Stimulated activated naive B cell treated with anti-CD40 and anti-IgM and Interleukin-4, amounts not matched to agents 10 μg/mL and 1 μg/mL and 100 μg/mL, for 72 hours (primary cell): ENCODE measurements at regions not wholly inside any gene's neighbourhood (a gene's known extent, or its start where the extent isn't known, plus 50 kb on each side); places are given as distances from the start of the nearest gene placed in this dataset.

ENCODE experiments used
- ATAC-seq, 2 donors: fragments of 150-1000 bp; cut with Tn5 transposase; replicated peaks; 2 replicates each; pipeline ENCODE4 v1.10.0; 2021; ENCODE audit warnings: moderate library complexity in 1 of 2
- DNase-seq: peaks from one replicate; pipeline ENCODE4 v3.0.0; 2021
- H3K27ac Mint-ChIP-seq: one replicate; pipeline ENCODE4 v1.8.0; 2022; ENCODE audit warnings: mild to moderate bottlenecking, mixed read lengths
- H3K27me3 Mint-ChIP-seq, 2 donors: one replicate each; pipeline ENCODE4 v1.8.0; 2022; ENCODE audit warnings: mixed read lengths in 2 of 2
- H3K36me3 Mint-ChIP-seq, 2 donors: one replicate each; pipeline ENCODE4 v1.8.0; 2022; ENCODE audit warnings: mixed read lengths in 2 of 2, mild to moderate bottlenecking in 1 of 2
- H3K4me1 Mint-ChIP-seq, 2 donors: one replicate each; pipeline ENCODE4 v1.8.0; 2022; ENCODE audit warnings: mixed read lengths in 2 of 2, mild to moderate bottlenecking in 1 of 2
- H3K4me3 Mint-ChIP-seq, 2 donors: one replicate each; pipeline ENCODE4 v1.8.0; 2022; ENCODE audit warnings: mild to moderate bottlenecking in 2 of 2, mixed read lengths in 2 of 2, moderate library complexity in 1 of 2
- H3K9me3 Mint-ChIP-seq, 2 donors: one replicate each; pipeline ENCODE4 v1.8.0; 2022; ENCODE audit warnings: mixed read lengths in 2 of 2, mild to moderate bottlenecking in 1 of 2

GRCh38 chr20:57082357-57082945 is 184.0 kb downstream of the BMP7 start:
- no peak overlapping the region for H3K27ac Mint-ChIP-seq
- ATAC-seq: no peak
- H3K4me1 Mint-ChIP-seq: no peaks in the 10 kb centered on the region
- no peak overlapping the region for H3K4me3 Mint-ChIP-seq
- H3K27me3 Mint-ChIP-seq: peaks cover 25 to 32% of the 10 kb centered on the region in 2 donors
- peaks cover 7 to 8% of the 10 kb centered on the region in 2 donors for H3K9me3 Mint-ChIP-seq
- no peaks in the 10 kb centered on the region for H3K36me3 Mint-ChIP-seq
- no peak for DNase-seq

GRCh38 chr20:57083072-57083471 is 183.4 kb downstream of the BMP7 start:
- no peak overlapping the region for H3K27ac Mint-ChIP-seq
- ATAC-seq: no peak
- H3K27me3 Mint-ChIP-seq: peaks cover 31 to 38% of the 10 kb centered on the region in 2 donors
- H3K4me1 Mint-ChIP-seq: no peaks in the 10 kb centered on the region
- peaks cover 4 to 11% of the 10 kb centered on the region in 2 donors for H3K9me3 Mint-ChIP-seq
- no peak for DNase-seq
- H3K4me3 Mint-ChIP-seq: no peak overlapping the region
- no peaks in the 10 kb centered on the region for H3K36me3 Mint-ChIP-seq

DNA sequence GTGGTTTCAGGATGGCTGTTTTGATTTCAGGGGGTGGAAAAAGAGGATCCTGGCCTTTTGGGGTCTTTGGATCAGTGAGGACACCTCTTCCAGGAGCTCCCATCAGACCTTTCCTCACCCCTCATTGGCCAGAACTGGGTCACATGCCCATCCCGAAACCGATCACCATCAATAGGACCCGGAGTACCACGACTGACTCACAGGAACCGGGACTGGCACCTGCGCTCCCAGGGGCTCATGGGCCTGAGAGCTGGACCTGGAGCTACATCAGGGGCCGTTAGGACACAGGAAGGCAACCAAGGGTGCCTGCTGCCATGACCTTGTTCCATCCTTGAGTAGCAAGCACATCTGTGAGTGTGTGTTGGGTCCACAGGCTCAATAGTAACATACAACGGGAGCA is 180.4 kb downstream of the BMP7 start:
- peaks cover under 1 to 8% of the 10 kb centered on the region in 2 donors for H3K4me1 Mint-ChIP-seq
- H3K36me3 Mint-ChIP-seq: peaks cover 0 to under 1% of the 10 kb centered on the region in 2 donors
- no peak for DNase-seq
- peaks cover 32 to 39% of the 10 kb centered on the region in 2 donors for H3K27me3 Mint-ChIP-seq
- ATAC-seq: no peak
- no peak overlapping the region for H3K27ac Mint-ChIP-seq
- peaks cover under 1 to 7% of the 10 kb centered on the region in 2 donors for H3K9me3 Mint-ChIP-seq
- no peak overlapping the region for H3K4me3 Mint-ChIP-seq

- ATAC-seq (no peak), DNase-seq (no peak)
- H3K27ac Mint-ChIP-seq: no peak overlapping the region
- H3K4me3 Mint-ChIP-seq: no peak overlapping the region
- peaks cover 4 to 10% of the 10 kb centered on the region in 2 donors for H3K9me3 Mint-ChIP-seq
- peaks cover 32 to 41% of the 10 kb centered on the region in 2 donors for H3K27me3 Mint-ChIP-seq
- peaks cover 1 to 3% of the 10 kb centered on the region in 2 donors for H3K36me3 Mint-ChIP-seq
- H3K4me1 Mint-ChIP-seq: peaks cover 8 to 18% of the 10 kb centered on the region in 2 donors
These were observed 179.3 kb downstream of the BMP7 start for GRCh38 chr20:57087102-57087501.

DNA sequence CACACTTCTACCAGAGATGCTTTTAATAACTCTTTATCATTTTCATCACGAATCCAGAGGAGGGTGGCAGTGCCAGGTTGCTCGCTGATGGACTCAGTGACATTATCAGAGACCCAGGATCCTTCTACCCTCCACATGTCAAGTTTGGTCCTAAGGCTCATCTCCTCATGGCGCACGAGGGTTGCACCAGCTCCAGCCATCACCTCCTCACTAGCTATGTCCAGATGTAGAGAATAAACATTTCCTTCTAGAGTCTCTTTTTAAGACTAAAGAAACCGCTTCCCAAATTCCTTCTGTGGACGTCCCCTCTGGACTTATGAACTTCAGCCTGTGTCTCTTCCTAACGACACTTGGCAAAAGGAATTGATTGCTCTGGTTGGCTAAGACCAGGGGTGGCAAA is 178.7 kb downstream of the BMP7 start:
- peaks cover 12 to 24% of the 10 kb centered on the region in 2 donors for H3K4me1 Mint-ChIP-seq
- peaks cover 34 to 41% of the 10 kb centered on the region in 2 donors for H3K27me3 Mint-ChIP-seq
- H3K9me3 Mint-ChIP-seq: peaks cover 4 to 9% of the 10 kb centered on the region in 2 donors
- H3K27ac Mint-ChIP-seq: no peak overlapping the region
- peaks cover 1 to 3% of the 10 kb centered on the region in 2 donors for H3K36me3 Mint-ChIP-seq
- H3K4me3 Mint-ChIP-seq: no peak overlapping the region
- no peak for ATAC-seq
- no peak for DNase-seq

DNA sequence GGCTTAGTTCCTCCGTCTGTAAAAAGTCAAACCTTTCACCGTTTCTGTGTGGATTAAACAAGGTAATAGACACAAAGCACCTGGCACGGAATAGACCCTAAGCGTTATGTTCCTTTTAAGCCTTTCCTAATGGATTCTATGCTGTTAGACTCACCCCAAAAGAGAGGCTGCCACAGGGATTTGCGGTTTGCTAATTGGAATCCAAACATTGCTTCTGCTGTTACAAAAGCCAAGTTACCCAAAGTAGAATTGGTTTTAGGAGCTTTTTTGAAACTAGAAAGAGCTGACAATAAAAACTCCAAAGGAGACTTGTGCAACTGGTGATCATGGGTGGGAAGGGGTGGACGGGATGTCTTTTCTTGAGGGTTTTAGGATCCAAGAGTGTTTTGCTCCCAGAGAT is 178.0 kb downstream of the BMP7 start:
- Mint-ChIP-seq H3K27ac (no peak overlapping the region), H3K27me3 (peaks cover 37 to 41% of the 10 kb centered on the region in 2 donors), H3K9me3 (peaks cover 4 to 7% of the 10 kb centered on the region in 2 donors), H3K36me3 (peaks cover 1 to 3% of the 10 kb centered on the region in 2 donors), H3K4me3 (no peak overlapping the region), H3K4me1 (peaks cover 12 to 24% of the 10 kb centered on the region in 2 donors)
- ATAC-seq (no peak), DNase-seq (no peak)

GRCh38 chr20:57089699-57090144 is 176.7 kb downstream of the BMP7 start:
- Mint-ChIP-seq H3K9me3 (peaks cover 4 to 7% of the 10 kb centered on the region in 2 donors), H3K27ac (no peak overlapping the region), H3K4me3 (no peak overlapping the region), H3K27me3 (peaks cover 41% of the 10 kb centered on the region in 2 donors), H3K4me1 (peaks cover 12 to 24% of the 10 kb centered on the region in 2 donors), H3K36me3 (peaks cover 1 to 3% of the 10 kb centered on the region in 2 donors)
- DNase-seq (peak; percentile 47), ATAC-seq (peak; percentile 83 to 87)

GRCh38 chr20:57090590-57091560 is 175.6 kb downstream of the BMP7 start:
- peaks cover 12 to 24% of the 10 kb centered on the region in 2 donors for H3K4me1 Mint-ChIP-seq
- DNase-seq (no peak), ATAC-seq (no peak)
- peaks cover 4 to 7% of the 10 kb centered on the region in 2 donors for H3K9me3 Mint-ChIP-seq
- peak overlapping the region; percentile 66 to 73 for H3K4me3 Mint-ChIP-seq
- H3K36me3 Mint-ChIP-seq: peaks cover 1 to 3% of the 10 kb centered on the region in 2 donors
- H3K27ac Mint-ChIP-seq: peak overlapping the region; percentile 93
- H3K27me3 Mint-ChIP-seq: peaks cover 40 to 42% of the 10 kb centered on the region in 2 donors

GRCh38 chr20:57091748-57092111 is 174.7 kb downstream of the BMP7 start:
- peaks cover 12 to 24% of the 10 kb centered on the region in 2 donors for H3K4me1 Mint-ChIP-seq

DNA sequence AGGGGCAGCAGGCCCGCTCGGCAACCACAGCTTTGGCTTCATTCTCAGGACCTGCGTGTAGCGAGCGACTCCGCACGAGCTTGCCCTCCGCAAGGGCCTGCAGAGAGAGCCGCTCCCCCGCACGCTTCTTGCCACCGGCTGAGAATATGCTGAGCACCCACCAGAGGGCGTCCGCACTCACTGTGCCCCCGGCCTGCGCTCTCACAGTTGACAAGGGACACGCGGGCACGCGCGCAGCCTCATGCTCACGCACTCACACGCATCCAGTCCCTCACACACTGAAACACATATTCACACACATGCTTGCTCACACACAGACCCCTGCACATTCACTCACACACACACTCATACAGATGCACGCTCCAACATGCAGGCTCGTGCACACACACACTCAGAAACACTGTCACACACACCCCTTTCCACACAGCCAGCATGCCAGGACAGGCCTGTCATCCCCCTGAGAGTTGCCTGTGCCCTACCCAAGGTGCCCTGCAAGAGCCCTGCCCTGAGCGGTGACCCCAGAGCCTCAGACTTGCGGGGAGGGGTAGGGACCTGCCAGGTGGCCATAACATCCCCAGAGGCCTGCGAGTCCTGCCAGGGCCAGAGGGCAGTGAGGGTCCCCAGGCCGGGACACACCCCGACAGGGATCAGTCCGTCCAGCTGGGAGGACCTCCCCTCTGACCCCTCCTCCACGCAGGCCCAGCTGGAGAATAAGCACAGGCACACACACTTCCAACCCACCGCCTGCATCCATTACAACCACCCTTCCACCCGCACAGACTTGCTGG is 174.1 kb downstream of the BMP7 start:
- Mint-ChIP-seq H3K4me3 (no peak overlapping the region), H3K27ac (no peak overlapping the region), H3K27me3 (peaks cover 32% of the 10 kb centered on the region in 2 donors), H3K9me3 (peaks cover 4 to 7% of the 10 kb centered on the region in 2 donors), H3K4me1 (peaks cover 12 to 24% of the 10 kb centered on the region in 2 donors), H3K36me3 (peaks cover 1 to 3% of the 10 kb centered on the region in 2 donors)
- ATAC-seq (peak; percentile 76), DNase-seq (peak; percentile 56)

More at GRCh38 chr20:57091748-57092111, 174.7 kb downstream of the BMP7 start:
- Mint-ChIP-seq H3K27ac (no peak overlapping the region), H3K9me3 (peaks cover 4 to 7% of the 10 kb centered on the region in 2 donors), H3K36me3 (peaks cover 1 to 3% of the 10 kb centered on the region in 2 donors), H3K27me3 (peaks cover 36 to 37% of the 10 kb centered on the region in 2 donors), H3K4me3 (no peak overlapping the region)
- ATAC-seq: peak; percentile 4 to 14
- no peak for DNase-seq

DNA sequence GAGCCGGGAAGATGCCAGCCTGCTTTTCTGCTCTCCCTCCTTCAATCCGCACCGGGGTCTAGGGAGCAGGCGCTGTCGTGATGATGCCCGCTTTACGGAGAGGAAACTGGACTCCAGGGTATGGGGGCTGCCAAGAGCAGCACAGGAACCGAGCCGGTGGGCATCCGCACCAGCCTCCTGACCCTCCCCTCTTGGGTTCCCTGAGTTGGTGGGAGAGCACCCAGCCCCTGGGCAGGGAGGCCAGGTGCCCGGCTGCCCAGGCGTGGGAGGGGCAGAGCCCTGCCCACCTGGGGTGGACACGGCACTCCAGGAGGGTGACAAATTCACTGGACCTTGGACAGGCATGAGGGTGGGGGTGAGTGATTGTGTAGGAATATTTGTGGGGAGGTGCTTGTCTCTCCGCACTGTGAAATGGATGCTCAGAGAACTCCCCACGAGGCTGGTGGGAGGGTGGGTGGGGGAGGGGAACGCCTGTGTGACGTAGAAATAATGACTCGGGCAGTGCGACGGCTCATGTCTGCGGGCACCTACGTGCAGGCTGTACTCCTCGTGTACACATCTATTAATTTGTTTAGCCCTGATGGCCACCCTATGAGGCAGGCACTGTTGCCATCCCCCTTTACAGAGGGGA is 173.4 kb downstream of the BMP7 start:
- ATAC-seq: no peak
- Mint-ChIP-seq H3K27ac (no peak overlapping the region), H3K36me3 (peaks cover 1 to 3% of the 10 kb centered on the region in 2 donors), H3K9me3 (peaks cover 4% of the 10 kb centered on the region in 2 donors), H3K27me3 (peaks cover 25 to 26% of the 10 kb centered on the region in 2 donors), H3K4me3 (no peak overlapping the region), H3K4me1 (peaks cover 12 to 24% of the 10 kb centered on the region in 2 donors)
- DNase-seq: no peak

DNA sequence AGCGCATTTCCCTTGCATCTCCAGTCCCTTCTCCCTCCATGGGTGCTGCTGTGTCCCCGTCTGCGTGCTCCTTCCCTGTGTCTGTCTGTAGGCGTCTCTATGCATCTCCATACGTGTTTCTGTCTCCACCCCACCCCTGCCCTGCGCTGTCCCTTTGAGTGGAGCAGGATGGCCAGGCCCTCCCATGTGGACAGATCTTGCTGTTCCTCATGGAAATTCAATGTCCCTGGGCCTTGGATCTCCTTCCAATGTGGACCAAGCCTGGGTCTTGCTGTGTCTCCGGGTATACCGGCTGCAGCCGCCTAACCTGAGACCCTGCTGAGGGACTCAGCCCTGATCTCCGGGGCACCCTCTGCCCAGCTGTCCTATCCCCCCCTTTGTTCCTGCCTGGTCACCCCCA is 172.7 kb downstream of the BMP7 start:
- no peak overlapping the region for H3K27ac Mint-ChIP-seq
- ATAC-seq: no peak
- peaks cover 12 to 24% of the 10 kb centered on the region in 2 donors for H3K4me1 Mint-ChIP-seq
- no peak for DNase-seq
- peaks cover 4% of the 10 kb centered on the region in 2 donors for H3K9me3 Mint-ChIP-seq
- no peak overlapping the region for H3K4me3 Mint-ChIP-seq
- peaks cover 23 to 29% of the 10 kb centered on the region in 2 donors for H3K27me3 Mint-ChIP-seq
- H3K36me3 Mint-ChIP-seq: peaks cover 1 to 3% of the 10 kb centered on the region in 2 donors

- DNase-seq (no peak), ATAC-seq (no peak)
- peaks cover 12 to 24% of the 10 kb centered on the region in 2 donors for H3K4me1 Mint-ChIP-seq
- peaks cover 1 to 3% of the 10 kb centered on the region in 2 donors for H3K36me3 Mint-ChIP-seq
- no peak overlapping the region for H3K4me3 Mint-ChIP-seq
- peaks cover 23 to 29% of the 10 kb centered on the region in 2 donors for H3K27me3 Mint-ChIP-seq
- H3K9me3 Mint-ChIP-seq: peaks cover 4% of the 10 kb centered on the region in 2 donors
- no peak overlapping the region for H3K27ac Mint-ChIP-seq
These were observed 172.1 kb downstream of the BMP7 start for GRCh38 chr20:57094252-57094891.
